IMR-90 (cell line): ENCODE measurements at regions not wholly inside any gene's neighbourhood (a gene's known extent, or its start where the extent isn't known, plus 50 kb on each side); places are given as distances from the start of the nearest gene placed in this dataset.
"Not testable (repeated sequence)": the region's sequence is repeated elsewhere in the genome, so short reads cannot be mapped to it uniquely, and the experiment has no call there.

ENCODE experiments used
- ATAC-seq: fragments of 200-7000 bp; cut with Tn5 transposase; 2 replicates; pipeline ENCODE4 v1.9.1; 2020; ENCODE audit warnings: low read depth, mild to moderate bottlenecking, moderate library complexity
- BruUV-seq: library from RNA; stranded (reverse); fragments of 400-500 nt; replicated peaks from 2 replicates; lab custom pipeline; 2021; lab: Mats Ljungman, UMichigan
- CTCF ChIA-PET: fragments of 300-600 bp; formaldehyde crosslinking; extraction: SDS; loops from one replicate; lab custom pipeline; 2021; ENCODE audit warnings: antibody characterized with exemption; lab: Yijun Ruan, JAX
- POLR2A ChIA-PET: fragments of 300-600 bp; sonication (Branson Sonifier 250); formaldehyde crosslinking; loops from one replicate; lab custom pipeline; 2022; ENCODE audit warnings: antibody characterized with exemption; ENCODE audit not compliant: unreplicated experiment; lab: Charles Lee
- DNase-seq: peaks from one replicate; pipeline ENCODE4 v3.0.0; 2013
- H2AFZ ChIP-seq: replicated peaks from 2 replicates; pipeline ENCODE3; 2013; ENCODE audit warnings: low read length, mild to moderate bottlenecking; ENCODE audit not compliant: poor library complexity
- H2AK5ac ChIP-seq: 2 replicates; pipeline ENCODE4 v1.6.1; 2013; ENCODE audit warnings: low read depth, low read length, inconsistent platforms
- H2AK9ac ChIP-seq: replicated peaks from 2 replicates; pipeline ENCODE3; 2013; ENCODE audit warnings: mild to moderate bottlenecking, low read depth, low read length, moderate library complexity; ENCODE audit not compliant: poor library complexity
- H2BK120ac ChIP-seq: 2 replicates; pipeline ENCODE4 v1.6.1; 2013; ENCODE audit warnings: low read depth, low read length, inconsistent platforms
- H2BK15ac ChIP-seq: 3 replicates; pipeline ENCODE4 v1.6.1; 2013; ENCODE audit warnings: low read depth, low read length, inconsistent platforms
- H2BK20ac ChIP-seq: 2 replicates; pipeline ENCODE4 v1.6.1; 2013; ENCODE audit warnings: low read depth, mild to moderate bottlenecking, inconsistent platforms, low read length, moderate library complexity
- H2BK5ac ChIP-seq: 2 replicates; pipeline ENCODE4 v1.6.1; 2013; ENCODE audit warnings: mild to moderate bottlenecking, low read depth, low read length, inconsistent platforms; ENCODE audit not compliant: poor library complexity, severe bottlenecking
- H3K14ac ChIP-seq: replicated peaks from 2 replicates; pipeline ENCODE4 v1.6.1; 2013; ENCODE audit warnings: low read depth, low read length, inconsistent platforms
- H3K18ac ChIP-seq: 2 replicates; pipeline ENCODE4 v1.6.1; 2013; ENCODE audit warnings: low read depth, low read length, control low read depth
- H3K23ac ChIP-seq: 2 replicates; pipeline ENCODE4 v1.6.1; 2013; ENCODE audit warnings: low read depth, low read length, inconsistent platforms
- H3K27ac ChIP-seq: 2 replicates; pipeline ENCODE4 v1.5.1; 2013; ENCODE audit warnings: mild to moderate bottlenecking, control low read depth, low read length; ENCODE audit not compliant: insufficient read depth
- H3K27me3 ChIP-seq: 2 replicates; pipeline ENCODE4 v1.6.1; 2013; ENCODE audit warnings: low read length; ENCODE audit not compliant: control insufficient read depth, insufficient read depth
- H3K36me3 ChIP-seq: 2 replicates; pipeline ENCODE4 v1.6.1; 2013; ENCODE audit warnings: low read length, mixed read lengths; ENCODE audit not compliant: control insufficient read depth, insufficient read depth
- H3K4ac ChIP-seq: 2 replicates; pipeline ENCODE4 v1.6.1; 2013; ENCODE audit warnings: low read depth, low read length, inconsistent platforms
- H3K4me1 ChIP-seq: 2 replicates; pipeline ENCODE4 v1.6.1; 2013; ENCODE audit warnings: low read length, mixed read lengths; ENCODE audit not compliant: control insufficient read depth, insufficient read depth
- H3K4me2 ChIP-seq: 2 replicates; pipeline ENCODE4 v1.6.1; 2013; ENCODE audit warnings: low read depth, mild to moderate bottlenecking, control low read depth, low read length, moderate library complexity
- H3K4me3 ChIP-seq: 2 replicates; pipeline ENCODE4 v1.5.1; 2013; ENCODE audit warnings: low read depth, mild to moderate bottlenecking, control low read depth, low read length, moderate library complexity; ENCODE audit not compliant: insufficient read depth
- H3K56ac ChIP-seq: 2 replicates; pipeline ENCODE4 v1.6.1; 2013; ENCODE audit warnings: low read length, inconsistent platforms; ENCODE audit not compliant: insufficient read depth; ENCODE audit errors: extremely low read depth
- H3K79me1 ChIP-seq, 2 experiments: 2 replicates each; pipeline ENCODE4 v1.6.1; 2013; ENCODE audit warnings: low read length in 2 of 2, inconsistent platforms in 1 of 2, low read depth in 1 of 2
- H3K9ac ChIP-seq: 2 replicates; pipeline ENCODE4 v1.6.1; 2013; ENCODE audit warnings: low read depth, low read length, control low read depth
- H3K9me1 ChIP-seq: 2 replicates; pipeline ENCODE4 v1.6.1; 2013; ENCODE audit warnings: low read length, inconsistent platforms; ENCODE audit not compliant: insufficient read depth
- H3K9me3 ChIP-seq: 2 replicates; pipeline ENCODE4 v1.6.1; 2013; ENCODE audit warnings: low read length; ENCODE audit not compliant: control insufficient read depth, insufficient read depth
- H4K20me1 ChIP-seq: 2 replicates; pipeline ENCODE4 v1.6.1; 2013; ENCODE audit warnings: low read length, inconsistent platforms; ENCODE audit not compliant: insufficient read depth
- H4K5ac ChIP-seq: 2 replicates; pipeline ENCODE4 v1.6.1; 2013; ENCODE audit warnings: mild to moderate bottlenecking, low read depth, low read length, control low read depth
- H4K8ac ChIP-seq, 2 experiments: 2 replicates each; pipeline ENCODE4 v1.6.1; 2013; ENCODE audit warnings: low read depth in 2 of 2, low read length in 2 of 2, control low read depth in 1 of 2, inconsistent platforms in 1 of 2
- H4K91ac ChIP-seq: 2 replicates; pipeline ENCODE4 v1.6.1; 2013; ENCODE audit warnings: low read depth, low read length, inconsistent platforms; ENCODE audit not compliant: insufficient read depth
- WGBS, 2 experiments: methylation state at CpG; one replicate each; pipeline versions ENCODE4 v1.1.5 to v1.1.7; 2013; ENCODE audit warnings: missing lambda C conversion rate in 2 of 2; ENCODE audit not compliant: insufficient read length in 1 of 2; ENCODE audit errors: extremely low coverage in 2 of 2; 5-methylcytosine and 5-hydroxymethylcytosine counted together
- dilution Hi-C: fragments of 300-500 bp; cut with HindIII; formaldehyde crosslinking; loops from one replicate; pipeline ENCODE4 v1.14.3; 2018; ENCODE audit warnings: low sequenced_read_pairs; ENCODE audit not compliant: unreplicated experiment
- in situ Hi-C: fragments of 300-500 bp; cut with MboI; formaldehyde crosslinking; loops from 3 replicates; pipeline ENCODE4 v1.14.3; 2019; ENCODE audit warnings: low sequenced_read_pairs, inconsistent platforms, mixed read lengths
- intact Hi-C: fragments of 100-400 bp; cut with micrococcal nuclease; formaldehyde crosslinking; loops from 2 replicates; pipeline ENCODE4 v1.10.0; 2022

GRCh38 chr7:24396387-24396786 lies 112.4 kb downstream of the NPY start:
- H3K36me3 ChIP-seq, H3K4me2 ChIP-seq, DNase-seq, H2AK5ac ChIP-seq, H3K18ac ChIP-seq, H3K4me1 ChIP-seq, in situ Hi-C loops, BruUV-seq, POLR2A ChIA-PET, H2AK9ac ChIP-seq, H3K27me3 ChIP-seq, H2BK15ac ChIP-seq, H3K9me1 ChIP-seq, H3K23ac ChIP-seq, H4K8ac ChIP-seq, H2AFZ ChIP-seq, intact Hi-C loops, H3K9me3 ChIP-seq, H3K4ac ChIP-seq, H3K14ac ChIP-seq, H3K79me1 ChIP-seq, H4K20me1 ChIP-seq, H3K4me3 ChIP-seq, H4K91ac ChIP-seq, H4K5ac ChIP-seq, H3K56ac ChIP-seq, ATAC-seq, H3K27ac ChIP-seq, H2BK120ac ChIP-seq, dilution Hi-C loops, H3K9ac ChIP-seq, H2BK5ac ChIP-seq, H2BK20ac ChIP-seq: not testable (repeated sequence)
- CTCF ChIA-PET, result interaction anchor here (0.9 kb wide), 1 partner anchor 458 kb away, joined by 3 read pairs; no protein-coding TSS in a partner anchor
- 20% methylated on average over 1 of the region's 13 CpGs; no CpG with 5 or more reads in 1 of the 2 experiments for WGBS, 2 experiments
